Erythroblast (primary cell): ENCODE measurements at regions not wholly inside any gene's neighbourhood (a gene's known extent, or its start where the extent isn't known, plus 50 kb on each side); places are given as distances from the start of the nearest gene placed in this dataset.

Source experiments
- GATA1 ChIP-seq: IDR thresholded peaks from 2 replicates; pipeline ENCODE4 v1.6.1; 2011; ENCODE audit warnings: low read depth, mild to moderate bottlenecking, control low read depth, low read length, moderate library complexity
- POLR2A ChIP-seq: IDR thresholded peaks from 2 replicates; pipeline ENCODE4 v1.6.1; 2011; ENCODE audit warnings: mild to moderate bottlenecking, low read length

DNA sequence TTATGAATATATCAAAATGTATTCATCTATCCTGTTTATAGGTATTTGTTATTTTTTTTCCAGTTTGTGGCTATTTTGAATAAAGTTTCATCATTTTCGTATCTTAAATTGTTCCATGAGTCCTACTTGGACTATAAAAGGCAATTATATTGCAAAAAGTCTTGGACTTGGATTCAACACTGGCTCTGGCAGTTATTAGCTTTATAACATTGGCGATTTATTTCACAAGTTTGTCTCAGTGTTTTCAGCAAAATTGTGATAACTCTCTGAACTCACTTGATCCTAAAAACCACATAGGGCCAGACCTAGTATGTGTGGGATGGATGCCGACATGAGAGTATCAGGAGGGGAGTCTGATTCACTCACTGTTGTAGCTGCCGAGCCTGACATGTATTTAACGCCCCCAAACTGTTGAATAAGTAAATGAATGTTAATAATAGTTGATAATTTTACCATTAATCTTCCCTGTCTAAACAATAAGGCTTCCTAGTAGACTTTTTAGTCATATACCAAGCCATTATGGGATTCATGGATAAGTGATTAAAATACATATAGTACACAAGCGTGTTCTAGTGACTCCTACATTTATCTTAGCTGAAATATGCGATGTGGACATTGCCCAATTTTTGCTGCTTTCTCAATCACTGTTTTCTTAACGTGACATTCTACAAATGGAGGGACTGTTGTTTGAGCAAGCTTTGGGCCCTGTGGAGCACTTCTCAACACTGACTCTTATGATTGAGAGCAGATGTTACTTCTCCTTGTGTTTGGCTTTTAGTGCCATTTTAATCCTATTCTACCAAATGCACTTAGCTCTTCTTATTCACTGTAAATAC is 907.6 kb downstream of the EPHA4 start:
- TF ChIP-seq POLR2A (no peak), GATA1 (no peak)
